GM19395 (cell line): ENCODE measurements at regions not wholly inside any gene's neighbourhood (a gene's known extent, or its start where the extent isn't known, plus 50 kb on each side); places are given as distances from the start of the nearest gene placed in this dataset.
"Not testable (repeated sequence)": the region's sequence is repeated elsewhere in the genome, so short reads cannot be mapped to it uniquely, and the experiment has no call there.

Source experiments
- ATAC-seq: cut with Tn5 transposase; IDR thresholded peaks from one replicate; pipeline ENCODE4 v1.9.1; 2021; ENCODE audit warnings: mild to moderate bottlenecking, moderate library complexity; ENCODE audit not compliant: unreplicated experiment

DNA sequence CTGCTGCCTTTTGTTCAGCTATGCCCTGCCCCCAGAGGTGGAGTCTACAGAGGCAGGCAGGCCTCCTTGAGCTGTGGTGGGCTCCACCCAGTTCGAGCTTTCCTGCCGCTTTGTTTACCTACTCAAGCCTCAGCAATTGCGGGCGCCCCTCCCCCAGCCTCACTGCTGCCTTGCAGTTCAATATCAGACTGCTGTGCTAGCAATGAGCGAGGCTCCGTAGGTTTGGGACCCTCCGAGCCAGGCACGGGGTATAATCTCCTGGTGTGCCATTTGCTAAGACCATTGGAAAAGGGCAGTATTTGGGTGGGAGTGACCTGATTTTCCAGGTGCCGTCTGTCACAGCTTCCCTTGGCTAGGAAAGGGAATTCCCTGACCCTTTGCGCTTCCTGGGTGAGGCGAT, 51.9 kb downstream of the DIPK2A start:
- ATAC-seq = not testable (repeated sequence)

GRCh38 chr3:144028798-144029411, 57.3 kb downstream of the DIPK2A start:
- peak; percentile 86 for ATAC-seq

DNA sequence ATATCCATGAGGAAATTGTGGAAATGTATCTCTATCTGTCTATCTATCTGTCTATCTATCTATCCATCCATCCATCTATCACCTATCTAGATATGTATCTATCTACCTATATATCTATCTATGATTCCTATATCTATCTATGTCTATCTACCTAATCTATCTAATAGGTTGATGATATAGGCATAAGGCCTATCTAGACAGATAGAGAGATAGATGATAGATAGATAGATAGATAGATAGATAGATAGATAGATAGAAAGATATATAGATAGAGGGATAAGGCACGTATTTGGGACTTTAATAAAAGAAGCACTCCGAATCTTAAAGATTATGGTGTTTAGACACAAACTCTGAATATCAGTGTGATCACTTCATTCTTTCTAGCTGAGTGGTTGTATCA, 58.1 kb downstream of the DIPK2A start:
- no peak for ATAC-seq

- no peak for ATAC-seq
Measured at GRCh38 chr3:144031938-144032337, 60.3 kb downstream of the DIPK2A start.

GRCh38 chr3:144032531-144033239, 61.1 kb downstream of the DIPK2A start:
- peak; percentile 80 for ATAC-seq

DNA sequence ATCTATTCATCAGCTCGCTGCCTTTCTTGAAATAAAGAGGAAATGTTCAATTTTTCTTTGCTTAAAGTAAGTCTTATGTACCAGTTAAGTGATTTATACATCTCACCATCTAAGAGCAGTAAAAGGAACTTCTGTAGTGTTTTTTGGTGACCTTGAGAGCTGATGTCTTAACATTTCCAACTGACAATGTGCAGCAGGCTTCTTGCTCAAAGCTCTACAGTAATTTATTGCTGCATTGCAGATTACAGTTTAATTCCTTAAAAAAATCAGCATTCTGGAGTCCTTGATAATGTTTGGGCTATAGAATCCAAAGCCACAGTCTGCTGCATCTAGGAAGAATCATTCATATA, 61.6 kb downstream of the DIPK2A start:
- no peak for ATAC-seq

DNA sequence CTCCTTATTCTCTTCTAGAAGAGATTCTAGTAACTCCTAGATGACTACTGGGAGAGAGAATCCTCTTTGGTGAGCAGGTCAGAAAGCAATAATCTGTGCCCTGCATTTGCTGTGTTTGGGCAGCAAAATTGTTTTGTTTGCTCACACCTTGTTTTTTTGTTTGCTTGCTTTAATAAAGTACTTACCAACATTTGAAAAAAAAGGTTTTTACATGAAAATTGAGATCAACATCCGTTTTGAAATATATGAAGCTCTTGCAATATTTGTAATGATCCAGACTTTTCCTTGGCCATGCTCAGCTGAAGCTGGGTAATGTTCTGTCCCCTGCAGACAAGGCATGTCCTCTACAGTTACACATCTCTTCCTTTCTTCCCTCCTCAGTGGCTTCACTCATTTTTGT, 62.2 kb downstream of the DIPK2A start:
- no peak for ATAC-seq

- ATAC-seq = no peak
Measured at GRCh38 chr3:144034715-144035290, 63.2 kb downstream of the DIPK2A start.

GRCh38 chr3:144036498-144036897, 64.9 kb downstream of the DIPK2A start:
- ATAC-seq = no peak

GRCh38 chr3:144039661-144040060, 68.0 kb downstream of the DIPK2A start:
- ATAC-seq = peak; percentile 58

GRCh38 chr3:144041960-144042556, 70.4 kb downstream of the DIPK2A start:
- no peak for ATAC-seq

DNA sequence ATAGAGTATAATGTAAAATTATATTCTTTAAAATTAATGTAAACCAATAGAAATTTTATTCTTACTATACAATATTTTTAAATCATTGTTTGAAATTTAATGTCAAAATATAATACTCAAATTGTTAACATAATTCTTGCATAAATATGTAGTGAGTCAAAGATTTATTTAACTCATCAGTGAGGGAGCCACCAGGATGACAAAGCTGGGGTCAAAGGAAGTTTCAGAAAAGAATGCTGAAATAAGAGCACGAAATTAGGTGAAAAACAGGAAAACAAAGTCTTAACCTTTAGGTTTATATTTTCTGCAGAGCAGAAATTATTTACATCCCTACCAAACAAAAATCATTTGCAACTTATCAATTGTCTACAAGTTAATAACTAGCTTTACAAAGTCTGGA, 74.1 kb downstream of the DIPK2A start:
- ATAC-seq = no peak

DNA sequence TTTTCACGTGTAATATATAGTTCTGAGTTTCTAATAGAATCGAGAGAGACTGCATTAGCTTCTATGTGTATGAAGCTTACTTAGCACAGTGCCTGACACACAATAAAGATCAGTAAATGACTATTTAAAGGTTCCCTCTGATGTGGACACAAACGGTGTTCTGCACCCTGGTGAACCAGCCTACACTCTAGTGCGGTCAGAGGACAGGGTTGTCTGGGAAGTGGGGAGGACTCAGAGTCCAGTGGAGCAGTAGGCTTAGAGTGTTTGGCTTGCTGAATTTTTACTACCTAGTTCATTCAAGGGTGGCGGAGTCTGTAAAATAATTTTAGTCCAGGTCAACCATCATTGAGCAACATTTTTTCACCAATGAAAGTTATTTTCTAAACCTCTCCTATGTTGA, 77.8 kb downstream of the DIPK2A start:
- ATAC-seq = no peak

DNA sequence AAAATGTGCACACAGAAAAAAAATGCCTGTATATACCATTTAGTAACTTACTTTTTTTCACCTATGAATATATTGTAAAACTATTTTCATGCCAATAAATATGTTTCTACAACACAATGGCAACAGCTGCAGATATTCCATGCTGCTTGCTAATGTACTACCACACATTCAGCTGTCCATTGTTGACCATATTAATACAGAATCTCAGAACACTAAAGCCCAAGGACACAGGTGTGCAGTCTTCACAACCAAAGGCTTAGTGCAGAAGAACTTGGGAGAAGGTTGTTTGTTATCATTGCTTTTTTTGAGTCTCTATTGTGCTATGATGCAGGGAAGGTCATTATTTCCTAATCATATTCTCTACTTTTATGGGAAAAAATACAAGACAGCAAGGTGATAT, 79.6 kb downstream of the DIPK2A start:
- ATAC-seq = no peak

DNA sequence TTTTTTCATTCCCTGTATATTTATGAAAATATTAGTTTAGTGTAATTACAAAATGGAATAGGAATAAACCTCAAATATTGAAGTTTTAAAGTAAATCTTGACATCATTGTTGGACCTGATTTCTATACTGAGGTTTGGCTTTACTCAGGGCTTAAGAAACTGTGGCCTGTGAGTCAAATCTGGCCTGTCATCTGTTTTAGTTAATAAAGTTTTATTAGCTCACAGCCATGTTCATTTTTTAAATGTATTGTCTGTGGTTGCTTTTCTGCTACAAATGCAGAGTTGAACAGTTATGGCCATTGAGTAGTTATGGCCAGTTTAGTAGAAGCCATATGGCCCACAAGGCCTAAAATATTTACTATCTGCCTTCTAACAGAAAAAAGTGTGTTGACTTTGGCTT, 80.7 kb downstream of the DIPK2A start:
- no peak for ATAC-seq

GRCh38 chr3:144053121-144053520, 81.5 kb downstream of the DIPK2A start:
- no peak for ATAC-seq

GRCh38 chr3:144054766-144055165, 83.1 kb downstream of the DIPK2A start:
- ATAC-seq = no peak

DNA sequence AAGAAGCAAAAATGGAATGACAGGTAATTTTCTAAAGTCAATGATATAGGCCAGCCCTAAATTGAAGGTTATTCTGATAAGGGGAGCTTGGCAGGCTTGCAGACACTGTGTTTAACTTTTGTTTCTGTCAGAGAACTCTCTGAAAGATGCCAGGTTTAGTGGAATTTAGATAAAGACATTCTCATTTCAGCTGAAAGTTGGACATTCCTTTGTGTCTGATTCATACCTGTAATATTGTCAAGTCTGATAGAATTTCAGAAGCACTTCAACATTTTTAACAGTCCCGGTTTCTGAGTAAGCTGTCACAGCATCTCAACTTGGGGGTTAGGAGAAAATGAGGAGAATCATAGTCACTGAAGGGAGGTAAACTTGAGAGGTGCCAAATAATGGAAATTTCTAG, 84.0 kb downstream of the DIPK2A start:
- ATAC-seq = no peak

DNA sequence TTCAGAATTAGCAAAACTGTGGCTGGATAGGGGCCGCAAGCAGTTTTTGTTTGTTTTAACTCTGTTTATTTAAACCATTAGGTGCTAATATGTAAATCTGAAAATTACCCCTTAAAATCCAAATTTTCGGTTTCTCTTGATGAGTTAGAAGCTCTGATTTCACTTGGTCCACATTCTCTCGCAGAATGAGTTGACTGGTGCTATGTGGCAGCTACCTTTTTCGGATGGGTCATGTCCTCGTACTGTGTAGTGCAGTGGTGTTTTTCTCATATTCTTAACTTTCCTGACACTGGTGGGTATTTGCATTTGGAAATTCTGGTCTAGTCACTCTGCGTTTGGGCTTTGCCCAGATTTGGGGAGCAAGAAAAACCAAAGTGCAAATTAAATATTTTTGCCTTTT, 87.1 kb downstream of the DIPK2A start:
- ATAC-seq = no peak

DNA sequence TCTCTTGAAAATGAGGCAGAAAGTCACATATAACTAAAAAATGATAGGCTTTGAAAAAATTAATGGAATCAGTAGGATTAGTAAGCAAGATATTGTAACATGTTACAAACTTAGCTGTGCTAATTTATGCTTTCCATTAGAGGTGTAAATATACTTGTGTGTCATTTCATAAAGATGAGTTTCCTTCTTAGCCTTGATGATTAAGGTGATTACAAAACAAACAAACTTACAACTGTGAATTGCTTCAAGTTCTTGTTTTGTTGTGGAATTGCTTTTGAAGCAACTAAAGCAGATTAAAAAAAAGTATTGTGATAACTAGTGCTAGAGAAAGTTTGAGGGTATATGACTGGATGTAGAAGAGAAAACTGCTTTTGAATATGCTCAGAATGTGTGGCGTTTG, 87.9 kb downstream of the DIPK2A start:
- ATAC-seq = no peak

GRCh38 chr3:144060881-144061280, 89.3 kb downstream of the DIPK2A start:
- ATAC-seq = no peak

- no peak for ATAC-seq
Measured at GRCh38 chr3:144063306-144063705, 91.7 kb downstream of the DIPK2A start.
